WTC11 (cell line): ENCODE measurements at regions not wholly inside any gene's neighbourhood (a gene's known extent, or its start where the extent isn't known, plus 50 kb on each side); places are given as distances from the start of the nearest gene placed in this dataset.

Source experiments
- CTCF ChIP-seq: fragments of 200-600 bp; IDR thresholded peaks from 2 replicates; pipeline ENCODE4 v1.8.0; 2022; ENCODE audit warnings: antibody characterized with exemption
- ESRRA ChIP-seq: sonication (generic); formaldehyde crosslinking; IDR thresholded peaks from 2 replicates; pipeline ENCODE4 v1.8.1; 2022; ENCODE audit warnings: mild to moderate bottlenecking, missing genetic modification reagents, borderline replicate concordance
- ETV6 ChIP-seq: sonication (generic); formaldehyde crosslinking; IDR thresholded peaks from 2 replicates; pipeline ENCODE4 v1.8.1; 2022; ENCODE audit warnings: mild to moderate bottlenecking, missing genetic modification reagents
- FOXP1 ChIP-seq: sonication (generic); formaldehyde crosslinking; IDR thresholded peaks from 2 replicates; pipeline ENCODE4 v1.8.0; 2022; ENCODE audit warnings: missing genetic modification reagents, mild to moderate bottlenecking, moderate library complexity, borderline replicate concordance
- NFYB ChIP-seq: sonication (generic); formaldehyde crosslinking; conservative IDR thresholded peaks from 2 replicates; pipeline ENCODE4 v1.8.0; 2022; ENCODE audit warnings: low read depth, missing genetic modification reagents
- NR1H2 ChIP-seq: sonication (generic); formaldehyde crosslinking; IDR thresholded peaks from 2 replicates; pipeline ENCODE4 v1.9.0; 2021; ENCODE audit warnings: mild to moderate bottlenecking, moderate library complexity, missing genetic modification reagents
- NR3C1 ChIP-seq: sonication (generic); formaldehyde crosslinking; conservative IDR thresholded peaks from 2 replicates; pipeline ENCODE4 v1.8.1; 2023; ENCODE audit warnings: low read depth, mild to moderate bottlenecking, missing genetic modification reagents
- ZMAT4 ChIP-seq: fragments of 250-450 bp; sonication (Bioruptor Pico); IDR thresholded peaks from 2 replicates; pipeline ENCODE4 v1.9.0; 2021; ENCODE audit warnings: mild to moderate bottlenecking
- ZNF138 ChIP-seq: sonication (generic); formaldehyde crosslinking; conservative IDR thresholded peaks from 2 replicates; pipeline ENCODE4 v1.8.1; 2022; ENCODE audit warnings: mild to moderate bottlenecking, moderate library complexity, missing genetic modification reagents
- TF ChIP-seq, protein P1 (sequence below): sonication (generic); formaldehyde crosslinking; conservative IDR thresholded peaks from 2 replicates; pipeline ENCODE4 v1.8.1; 2022; ENCODE audit warnings: mild to moderate bottlenecking, missing genetic modification reagents
- TF ChIP-seq, protein P2 (sequence below): sonication (generic); formaldehyde crosslinking; IDR thresholded peaks from 2 replicates; pipeline ENCODE4 v1.8.1; 2023; ENCODE audit warnings: mild to moderate bottlenecking, missing genetic modification reagents, moderate library complexity
- TF ChIP-seq, protein P3 (sequence below): sonication (generic); formaldehyde crosslinking; IDR thresholded peaks from 2 replicates; pipeline ENCODE4 v1.8.0; 2022; ENCODE audit warnings: mild to moderate bottlenecking, missing genetic modification reagents

DNA sequence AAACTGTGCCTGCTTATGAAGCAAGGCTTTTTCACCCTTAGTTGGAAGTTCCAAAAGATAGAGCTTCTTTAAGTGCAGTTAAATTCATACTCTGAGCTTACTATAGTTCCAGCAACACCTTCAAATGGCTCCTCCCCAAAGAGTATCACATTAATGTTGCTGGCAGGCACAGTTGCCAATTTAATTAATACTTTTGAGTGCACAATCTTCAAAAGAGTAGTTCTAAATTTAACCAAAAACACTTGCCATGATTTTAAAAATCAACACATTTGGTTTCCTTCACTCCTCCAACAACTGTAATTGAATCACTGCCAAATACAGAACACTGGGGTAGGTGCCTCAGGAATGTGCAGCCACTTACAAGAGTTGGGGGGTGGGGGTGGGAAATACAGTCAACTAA lies 150.6 kb upstream of the UBE2E3 start:
- TF ChIP-seq FOXP1 (CRISPR knock-in tag) (no peak), CTCF (no peak), NFYB (CRISPR knock-in tag) (no peak), ZMAT4 (no peak), NR3C1 (CRISPR knock-in tag) (no peak), ZNF138 (CRISPR knock-in tag) (no peak), ESRRA (no peak), NR1H2 (CRISPR knock-in tag) (no peak), ETV6 (CRISPR knock-in tag) (no peak)
- TF ChIP-seq, protein P1, sequence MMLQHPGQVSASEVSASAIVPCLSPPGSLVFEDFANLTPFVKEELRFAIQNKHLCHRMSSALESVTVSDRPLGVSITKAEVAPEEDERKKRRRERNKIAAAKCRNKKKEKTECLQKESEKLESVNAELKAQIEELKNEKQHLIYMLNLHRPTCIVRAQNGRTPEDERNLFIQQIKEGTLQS (CRISPR knock-in tag), result no peak
- TF ChIP-seq, protein P2, sequence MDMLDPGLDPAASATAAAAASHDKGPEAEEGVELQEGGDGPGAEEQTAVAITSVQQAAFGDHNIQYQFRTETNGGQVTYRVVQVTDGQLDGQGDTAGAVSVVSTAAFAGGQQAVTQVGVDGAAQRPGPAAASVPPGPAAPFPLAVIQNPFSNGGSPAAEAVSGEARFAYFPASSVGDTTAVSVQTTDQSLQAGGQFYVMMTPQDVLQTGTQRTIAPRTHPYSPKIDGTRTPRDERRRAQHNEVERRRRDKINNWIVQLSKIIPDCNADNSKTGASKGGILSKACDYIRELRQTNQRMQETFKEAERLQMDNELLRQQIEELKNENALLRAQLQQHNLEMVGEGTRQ (CRISPR knock-in tag), result no peak
- TF ChIP-seq, protein P3, sequence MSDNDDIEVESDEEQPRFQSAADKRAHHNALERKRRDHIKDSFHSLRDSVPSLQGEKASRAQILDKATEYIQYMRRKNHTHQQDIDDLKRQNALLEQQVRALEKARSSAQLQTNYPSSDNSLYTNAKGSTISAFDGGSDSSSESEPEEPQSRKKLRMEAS (CRISPR knock-in tag), result no peak
